ENCODE measurements at regions not wholly inside any gene's neighbourhood (a gene's known extent, or its start where the extent isn't known, plus 50 kb on each side); places are given as distances from the start of the nearest gene placed in this dataset.

DNA sequence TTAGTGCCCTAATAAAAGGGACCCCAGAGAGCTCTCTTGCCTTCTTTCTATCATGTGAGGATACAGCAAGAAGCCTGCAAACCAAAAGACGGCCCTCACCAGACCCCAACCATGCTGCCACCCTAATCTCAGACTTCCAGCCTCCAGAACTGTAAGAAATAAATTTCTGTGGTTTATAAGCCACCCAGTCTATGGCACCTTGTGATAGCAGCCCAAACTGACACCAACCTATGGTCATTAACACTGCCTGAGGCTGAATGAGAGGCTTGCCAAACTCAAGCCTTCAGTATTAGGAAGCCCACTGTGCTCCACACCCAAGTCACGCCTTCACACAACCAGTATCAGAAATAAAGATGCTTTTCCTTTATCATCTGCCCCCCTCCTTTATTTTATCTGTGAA lies 127.3 kb upstream of the KLF3 start:
- no peak for DNase-seq (ENCODE audit: extremely low read depth, low read depth, low spot score)

DNA sequence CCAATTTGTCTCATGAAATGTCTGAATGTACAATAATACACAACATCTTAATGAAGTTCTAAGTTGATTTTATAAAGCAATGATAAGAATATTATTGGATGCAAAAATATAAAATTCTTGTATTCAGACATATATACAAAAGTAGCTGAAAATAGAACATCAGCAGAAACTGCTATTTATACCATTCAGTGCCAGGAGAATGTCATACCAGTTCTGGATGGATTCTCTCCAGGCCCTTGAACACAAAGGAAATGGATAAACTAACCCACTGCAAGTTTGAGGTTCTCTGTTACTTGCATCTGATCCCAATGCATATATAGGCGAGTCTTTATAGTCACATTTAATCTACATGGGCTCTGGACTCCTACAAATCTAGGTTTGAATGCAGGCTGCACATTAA lies 126.3 kb upstream of the KLF3 start:
- DNase-seq (ENCODE audit: extremely low read depth, low read depth, low spot score) = no peak

DNA sequence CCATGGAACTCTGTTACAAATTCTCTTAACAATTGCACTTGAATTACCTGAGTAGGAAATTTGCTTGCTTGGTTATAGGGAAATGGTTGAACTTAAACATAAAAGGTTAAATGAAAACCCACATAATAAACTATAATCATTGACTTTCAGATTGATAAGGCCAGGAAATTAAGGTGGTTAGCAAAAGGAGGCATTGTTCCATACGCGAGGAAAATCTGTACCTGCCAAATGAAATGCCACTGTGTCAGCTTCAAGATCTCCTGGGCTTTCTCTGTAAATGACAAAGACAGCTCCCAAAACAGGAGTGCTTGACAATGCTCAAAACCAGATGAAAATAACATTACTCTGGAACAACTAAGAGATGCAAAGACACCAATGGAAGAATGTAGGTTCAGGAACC lies 125.5 kb upstream of the KLF3 start:
- no peak for DNase-seq (ENCODE audit: extremely low read depth, low read depth, low spot score)

DNA sequence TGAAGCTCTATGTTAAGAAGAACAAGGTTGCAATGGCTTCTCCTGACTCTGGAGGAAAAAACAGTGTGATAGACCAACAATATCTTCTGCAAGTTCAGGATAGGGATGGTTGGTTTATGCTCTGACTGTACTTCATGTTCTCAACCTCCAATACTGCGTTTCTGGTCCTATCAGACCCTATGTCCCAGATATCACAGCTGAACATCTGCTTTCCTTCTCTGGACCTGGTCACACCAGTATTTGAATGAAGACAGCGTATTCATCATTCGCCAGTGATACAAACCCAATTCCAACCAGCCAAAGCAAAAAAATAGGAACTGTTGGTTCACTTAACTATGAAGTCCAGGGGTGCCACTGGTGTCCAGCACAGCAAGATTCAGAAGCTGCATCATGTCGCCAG lies 124.5 kb upstream of the KLF3 start:
- no peak for DNase-seq (ENCODE audit: extremely low read depth, low read depth, low spot score)

DNA sequence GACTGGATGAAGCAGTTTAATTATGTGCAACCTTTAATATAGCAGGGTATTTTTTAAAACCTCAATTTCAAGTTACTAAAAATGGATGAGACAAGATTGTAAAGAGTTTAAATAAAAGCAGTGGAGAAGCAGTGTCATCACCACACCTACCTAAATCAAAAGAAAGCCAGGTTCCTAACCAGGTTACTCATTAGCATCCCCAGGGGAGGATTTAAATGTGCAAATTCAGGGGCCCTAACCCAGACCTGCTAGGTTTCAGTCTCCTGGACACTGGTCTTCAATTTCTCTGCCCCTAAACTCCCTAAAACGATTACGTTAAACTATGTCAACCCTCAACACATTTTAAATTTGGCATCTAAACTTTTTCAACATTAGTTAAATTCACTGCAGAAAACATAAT lies 116.9 kb upstream of the KLF3 start:
- DNase-seq (ENCODE audit: extremely low read depth, low read depth, low spot score) = no peak

DNA sequence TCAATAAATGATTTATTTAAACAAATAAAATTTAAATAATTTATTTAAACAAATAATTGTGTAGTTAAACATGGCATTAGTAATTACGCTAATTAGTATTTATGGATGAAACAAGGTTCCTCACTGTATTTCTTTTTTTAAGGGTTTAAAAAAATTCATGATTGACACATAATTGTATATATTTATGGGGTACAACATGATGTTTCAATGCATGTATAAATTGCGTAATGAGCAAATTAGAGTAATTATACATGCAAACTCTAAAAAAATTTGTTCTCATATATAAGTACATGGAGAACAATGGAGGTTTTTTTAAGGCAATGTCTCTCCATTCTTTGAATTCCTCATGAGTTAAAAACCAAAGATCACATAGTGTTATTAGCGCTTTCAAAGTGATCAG lies 115.7 kb upstream of the KLF3 start:
- DNase-seq (ENCODE audit: extremely low read depth, low read depth, low spot score) = no peak

DNA sequence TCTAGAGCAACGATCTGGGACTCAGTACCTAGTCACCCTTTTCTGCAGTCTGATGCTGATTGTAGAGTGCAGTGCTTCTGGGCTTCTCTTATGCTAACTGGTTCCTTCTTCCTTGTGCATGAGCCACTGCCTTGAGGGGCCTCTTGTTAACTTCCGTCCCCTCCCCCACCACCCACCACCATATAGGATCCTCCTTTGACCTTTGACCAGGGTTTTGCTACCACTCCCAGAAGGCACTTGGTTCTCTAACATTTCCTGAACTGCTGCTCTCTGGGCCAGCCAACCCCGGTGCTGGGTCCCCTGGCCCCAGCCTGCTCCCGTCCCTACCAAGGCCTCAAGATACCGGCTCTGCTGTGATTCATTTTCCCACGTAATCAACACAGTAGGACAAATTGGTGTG lies 104.6 kb upstream of the KLF3 start:
- no peak for DNase-seq (ENCODE audit: extremely low read depth, low read depth, low spot score)

DNA sequence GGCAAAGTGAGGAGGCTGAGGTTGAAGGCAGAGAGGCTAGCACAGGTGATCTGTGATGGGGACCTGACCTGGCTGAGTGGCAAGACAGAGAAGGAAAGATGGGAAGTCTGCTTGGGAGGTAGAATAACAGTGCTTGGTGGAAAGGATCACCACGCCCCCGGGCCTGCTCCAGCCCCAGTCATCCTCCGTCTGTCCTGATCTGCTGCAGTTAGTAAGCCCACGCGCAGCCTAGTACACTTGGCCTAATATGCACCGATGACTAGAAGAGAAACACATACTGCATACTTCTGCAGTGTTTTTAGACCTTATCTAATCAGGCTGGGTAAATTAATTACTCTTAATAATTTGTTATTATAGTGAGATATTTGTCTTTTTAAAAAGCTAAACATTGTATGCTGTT lies 103.7 kb upstream of the KLF3 start:
- DNase-seq (ENCODE audit: extremely low read depth, low read depth, low spot score) = no peak

DNA sequence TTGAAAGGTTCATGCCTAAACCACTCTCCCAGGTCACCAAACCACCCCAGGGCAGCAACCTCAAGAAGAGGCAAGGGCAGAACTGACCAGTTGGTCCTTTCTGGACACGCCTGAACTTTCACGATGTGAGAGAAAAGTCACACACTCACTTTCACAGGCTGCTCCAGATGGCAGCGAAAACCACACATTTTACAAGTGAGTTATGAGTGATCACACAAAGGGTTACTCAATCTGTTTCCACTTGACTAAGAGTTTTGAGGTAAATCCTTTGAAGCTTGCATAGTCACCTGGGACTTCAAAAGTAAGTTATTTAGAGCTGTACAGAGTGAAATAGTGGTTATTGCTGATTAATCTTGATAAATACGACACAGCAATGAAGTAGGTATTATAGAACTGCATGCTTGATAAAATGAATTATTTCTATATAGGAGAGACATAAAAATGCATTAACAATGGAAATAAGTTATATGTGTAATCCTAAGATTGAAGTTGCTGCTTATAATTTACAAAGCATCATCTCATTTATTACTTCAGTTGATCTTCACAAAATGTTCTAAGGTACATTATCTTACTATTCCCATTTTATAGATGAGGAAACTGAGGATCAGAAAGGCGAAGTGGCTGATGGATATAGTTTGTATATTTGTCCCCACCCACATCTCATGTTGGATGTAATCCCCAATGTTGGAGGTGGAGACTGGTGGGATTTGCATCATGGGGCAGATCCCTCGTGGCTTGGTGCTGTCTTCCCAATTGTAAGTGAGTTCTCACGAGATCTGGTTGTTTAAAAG lies 103.0 kb upstream of the KLF3 start:
- no peak for DNase-seq (ENCODE audit: extremely low read depth, low read depth, low spot score)

DNA sequence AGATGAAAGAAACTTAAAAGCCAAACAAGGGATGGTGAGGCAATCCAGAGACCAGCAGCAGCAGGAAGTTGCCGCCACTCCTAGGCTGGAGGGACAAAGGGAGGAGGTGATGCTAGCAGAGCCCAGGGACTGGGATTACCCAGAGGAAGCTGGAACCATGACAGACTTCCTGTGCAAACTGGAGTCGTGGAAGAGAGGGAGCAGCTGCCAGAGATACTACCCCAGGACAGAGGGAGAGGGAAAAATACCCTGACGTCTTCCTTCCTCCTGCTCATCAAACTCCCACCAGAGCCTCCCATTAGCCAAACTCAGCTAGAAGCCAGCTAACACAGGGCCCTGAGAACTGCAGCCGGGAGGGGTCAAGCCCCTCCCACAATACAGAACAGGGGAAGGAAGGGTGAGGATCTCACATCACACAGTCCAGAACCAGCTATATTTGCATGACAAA lies 101.2 kb upstream of the KLF3 start:
- no peak for DNase-seq (ENCODE audit: extremely low read depth, low read depth, low spot score)

DNA sequence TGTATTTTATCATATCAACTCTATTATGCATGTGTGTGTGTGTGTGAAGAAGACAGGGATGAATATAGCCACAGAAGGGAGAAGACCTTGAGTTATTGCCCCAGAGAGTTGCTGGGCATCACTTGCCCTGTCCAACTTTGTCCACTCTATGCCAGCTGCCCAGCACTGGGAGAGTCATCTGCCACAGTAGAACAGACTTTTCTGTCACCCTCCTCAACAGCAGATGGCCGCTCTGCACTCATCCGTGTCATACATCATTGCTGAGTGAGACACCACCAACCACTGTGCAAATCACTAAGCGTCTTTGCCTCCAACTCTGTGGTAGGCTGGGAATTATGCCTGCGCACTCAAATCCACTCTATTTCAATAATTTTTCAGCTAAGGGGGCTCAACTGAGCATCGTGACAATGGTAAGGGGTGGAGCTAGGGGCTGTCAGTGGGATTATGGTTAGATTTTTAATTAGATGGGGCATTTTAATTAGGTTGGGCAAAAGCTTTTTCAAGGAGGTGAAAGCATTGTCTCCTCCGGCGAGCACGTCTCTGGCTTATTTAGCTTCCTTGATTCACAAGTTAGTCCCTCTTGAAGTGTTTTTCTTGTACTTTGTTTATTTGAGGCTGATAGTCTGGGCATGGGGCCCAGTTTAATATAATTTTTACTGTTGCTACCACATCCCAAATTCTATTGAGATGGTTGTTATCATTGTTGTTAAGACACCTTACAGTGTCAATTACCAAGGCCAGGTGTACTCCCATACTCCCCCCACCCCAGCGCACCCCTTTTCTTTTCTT lies 100.1 kb upstream of the KLF3 start:
- no peak for DNase-seq (ENCODE audit: extremely low read depth, low read depth, low spot score)

DNA sequence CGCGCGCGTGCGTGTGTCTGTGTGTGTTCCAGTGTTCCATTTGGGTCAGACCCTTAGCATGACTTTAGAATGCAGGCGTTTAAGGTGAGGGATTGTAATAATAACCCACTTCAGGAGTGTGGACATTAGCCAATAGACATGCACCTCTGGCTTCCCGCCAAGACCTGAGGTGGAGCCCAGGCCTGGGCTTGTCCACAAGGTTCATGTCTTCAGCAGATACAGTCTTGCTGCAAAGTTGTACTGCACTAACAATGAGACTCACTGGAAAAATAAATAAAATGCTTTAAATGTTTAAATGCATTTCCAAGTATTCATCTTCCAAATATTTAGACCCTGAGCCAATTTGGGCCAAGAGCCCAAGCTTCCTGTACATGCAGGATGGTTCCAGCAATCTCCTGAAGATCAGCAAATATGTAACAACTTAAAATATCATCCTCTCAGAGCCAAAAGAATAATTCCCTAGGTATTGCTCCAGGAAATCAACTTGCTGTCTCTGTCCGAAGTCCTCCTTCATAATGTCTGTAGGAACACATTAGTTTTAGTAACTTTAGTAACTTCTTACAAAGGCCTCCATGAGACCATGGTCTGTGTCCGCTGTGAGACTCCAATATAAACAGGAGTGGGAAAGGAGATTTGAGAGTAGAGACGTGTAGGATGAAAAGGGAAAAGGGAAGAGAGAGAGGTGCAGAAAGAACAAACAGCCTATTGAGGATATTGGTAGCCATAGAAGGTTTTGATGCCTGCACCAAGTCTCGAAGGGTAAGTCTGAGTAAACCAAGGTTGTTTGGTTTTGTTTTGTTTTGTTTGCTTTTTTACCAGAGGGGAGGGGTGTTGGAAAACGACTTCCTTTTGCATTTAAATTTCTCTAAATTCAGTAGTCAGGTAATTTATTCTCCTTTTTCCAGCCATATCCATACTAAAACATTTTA lies 98.5 kb upstream of the KLF3 start:
- DNase-seq (ENCODE audit: extremely low read depth, low read depth, low spot score) = no peak

DNA sequence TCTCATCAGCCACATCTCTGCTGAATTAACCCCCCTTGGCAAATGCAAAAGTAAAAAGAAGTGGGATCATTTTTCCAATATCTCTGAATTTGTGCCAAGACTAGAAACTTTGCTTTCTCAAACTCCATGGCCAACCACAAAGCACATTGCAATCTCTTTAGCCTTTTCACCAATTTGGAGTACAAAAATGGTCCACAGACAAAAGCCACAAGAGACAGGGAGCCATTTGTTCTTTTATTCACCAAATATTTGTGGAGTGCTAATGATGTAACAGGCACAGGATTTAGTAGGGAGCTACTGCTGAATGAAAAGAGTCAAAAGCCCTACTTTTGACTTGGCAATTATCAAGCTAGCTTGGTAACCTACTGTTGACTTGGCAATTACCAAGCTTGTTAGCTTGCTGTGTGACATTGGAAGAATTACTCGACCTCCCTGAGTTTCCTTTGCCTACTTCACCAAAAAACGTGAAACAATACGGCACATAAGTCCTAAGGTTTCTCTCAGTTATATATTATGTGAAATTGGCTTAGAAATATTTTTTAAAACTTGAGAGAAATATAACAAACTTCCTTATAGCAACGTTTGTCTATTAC lies 97.1 kb upstream of the KLF3 start:
- DNase-seq (ENCODE audit: extremely low read depth, low read depth, low spot score) = no peak

DNA sequence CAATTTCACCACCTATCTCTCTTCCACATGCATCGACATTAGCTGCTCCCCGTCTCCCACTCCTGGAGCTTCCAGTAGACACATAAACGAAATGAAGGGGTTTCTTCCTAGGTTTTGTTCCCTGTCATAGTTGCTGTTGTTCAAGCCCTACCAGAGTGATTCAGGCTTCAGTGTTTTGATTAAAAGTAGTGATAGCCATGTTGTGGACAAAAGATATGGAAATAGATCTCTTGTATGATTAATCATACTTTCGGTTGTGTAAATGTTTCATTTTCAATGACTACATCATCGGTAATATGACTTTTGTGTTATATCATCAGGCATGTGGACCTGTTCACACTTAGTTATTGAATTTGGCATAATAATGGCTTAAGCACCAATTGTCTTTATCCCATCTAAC lies 96.5 kb upstream of the KLF3 start:
- DNase-seq (ENCODE audit: extremely low read depth, low read depth, low spot score) = no peak

DNA sequence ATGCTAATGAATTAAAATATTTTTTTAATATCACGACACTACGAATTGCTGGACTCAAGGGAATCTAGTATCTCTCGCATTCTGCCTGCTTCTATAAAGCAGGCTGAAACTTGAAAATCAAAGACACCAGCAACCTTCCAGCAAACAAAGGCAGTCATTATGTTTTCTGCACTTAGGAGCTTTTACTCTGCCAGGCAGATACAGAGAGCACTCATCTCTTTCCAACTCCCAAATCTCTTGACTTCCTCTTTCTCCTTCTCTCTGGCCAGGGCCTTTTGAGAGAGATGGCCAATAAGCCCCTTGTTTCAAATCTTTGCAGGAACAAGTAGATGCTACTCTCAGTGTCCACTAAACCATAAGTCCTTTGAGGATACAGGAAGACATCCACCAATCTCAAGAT lies 95.2 kb upstream of the KLF3 start:
- DNase-seq (ENCODE audit: extremely low read depth, low read depth, low spot score) = no peak

DNA sequence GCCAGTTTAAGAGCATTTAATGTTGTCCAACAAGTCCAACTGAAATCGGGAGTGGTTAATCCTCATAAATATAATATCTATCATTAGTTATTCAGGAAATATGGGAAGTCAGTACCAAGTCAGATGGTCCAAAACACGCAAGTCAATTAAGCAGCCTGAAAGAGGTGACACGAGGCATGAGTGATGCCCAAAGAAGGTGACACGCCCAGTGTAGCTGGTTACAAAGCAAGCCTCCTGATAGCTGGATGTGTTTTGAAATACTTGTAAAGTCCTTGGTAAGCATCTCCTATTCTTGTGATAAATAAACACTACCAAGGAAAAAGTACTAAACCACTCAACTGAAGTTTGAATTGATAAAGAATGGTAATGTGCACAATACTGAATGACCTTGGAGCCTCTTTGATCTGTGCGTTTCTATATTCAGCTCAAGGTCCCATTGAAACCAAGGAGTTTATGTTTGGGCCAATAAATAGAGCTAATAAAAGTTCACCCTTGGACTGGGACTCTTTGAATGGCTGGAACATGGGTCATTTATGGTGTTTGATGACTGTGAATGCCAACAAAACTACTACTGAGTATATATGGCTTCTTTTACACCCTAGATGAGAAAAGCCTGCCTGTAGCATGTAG lies 93.2 kb upstream of the KLF3 start:
- DNase-seq (ENCODE audit: extremely low read depth, low read depth, low spot score) = no peak

DNA sequence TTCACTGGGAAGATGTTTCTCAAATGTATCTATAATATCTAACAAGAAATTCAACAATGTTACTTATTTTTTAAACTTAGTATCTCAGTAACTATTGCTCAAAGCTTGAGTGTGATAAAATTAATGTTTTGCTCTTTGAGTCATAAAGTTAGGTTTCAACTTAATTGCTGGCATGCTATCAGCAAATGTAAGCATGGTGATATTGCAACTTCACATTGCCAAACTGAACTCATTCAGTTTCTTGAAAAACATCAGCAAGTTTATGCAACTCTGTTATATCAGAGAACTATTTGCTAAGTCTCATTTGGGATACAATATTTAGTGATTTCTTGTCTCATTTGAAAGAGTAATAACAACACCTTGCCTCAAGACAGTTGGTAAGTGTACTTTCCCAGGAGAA lies 91.2 kb upstream of the KLF3 start:
- no peak for DNase-seq (ENCODE audit: extremely low read depth, low read depth, low spot score)

DNA sequence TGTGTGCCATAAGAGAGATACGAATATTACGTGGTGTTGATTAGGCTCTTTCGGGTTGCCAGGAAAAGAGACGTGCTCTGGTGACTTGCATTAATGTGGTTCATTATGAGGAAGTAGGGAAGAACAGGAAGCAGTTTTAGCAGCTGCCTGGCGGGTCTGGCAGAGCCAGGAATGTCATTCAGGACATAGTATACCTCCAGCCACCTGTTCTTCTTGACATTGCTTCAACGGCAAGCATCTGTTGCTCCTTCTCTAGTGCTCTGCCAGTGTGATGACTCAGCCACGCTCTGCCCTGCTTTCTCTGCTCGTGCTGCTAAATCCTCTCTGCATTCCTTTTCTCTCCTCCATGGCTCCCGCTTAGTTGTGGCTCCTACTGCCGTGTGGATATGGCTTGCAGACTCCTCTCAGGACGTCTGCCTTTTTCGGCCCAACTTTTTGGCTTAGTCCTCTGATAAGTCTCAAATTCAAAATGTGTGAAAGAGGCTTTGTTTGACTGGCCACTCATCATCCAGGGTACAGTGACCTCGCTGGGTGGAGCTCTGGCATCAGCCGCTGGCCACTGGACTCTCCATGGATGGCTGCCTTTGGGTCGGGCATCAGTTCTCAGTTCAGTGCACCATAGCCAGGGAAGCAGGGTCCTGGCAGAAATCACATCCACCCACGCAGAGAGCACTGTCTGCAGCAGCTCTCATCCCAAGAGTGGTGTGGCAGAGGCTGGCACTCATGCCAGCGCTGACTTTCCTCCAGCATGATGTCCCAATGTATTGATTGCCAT lies 89.3 kb upstream of the KLF3 start:
- DNase-seq (ENCODE audit: extremely low read depth, low read depth, low spot score) = no peak

DNA sequence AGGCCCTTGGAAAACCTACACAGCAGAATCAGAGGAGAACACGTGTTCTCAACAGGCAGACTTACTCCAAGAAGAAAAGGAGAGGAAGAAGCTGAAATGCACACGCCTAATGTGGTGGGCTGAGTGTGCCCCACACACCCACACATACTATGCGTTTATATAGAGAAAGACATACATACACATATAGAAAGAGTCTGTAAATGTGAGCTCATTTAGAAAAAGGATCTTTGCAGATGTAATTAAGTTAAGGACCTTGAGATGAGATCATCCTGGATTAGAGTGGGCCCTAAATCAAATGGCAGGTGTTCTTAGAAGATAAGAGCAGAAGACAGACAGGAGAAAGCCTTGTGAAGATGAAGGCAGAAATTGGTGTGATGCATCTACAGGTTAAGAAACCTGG lies 87.2 kb upstream of the KLF3 start:
- no peak for DNase-seq (ENCODE audit: extremely low read depth, low read depth, low spot score)

DNA sequence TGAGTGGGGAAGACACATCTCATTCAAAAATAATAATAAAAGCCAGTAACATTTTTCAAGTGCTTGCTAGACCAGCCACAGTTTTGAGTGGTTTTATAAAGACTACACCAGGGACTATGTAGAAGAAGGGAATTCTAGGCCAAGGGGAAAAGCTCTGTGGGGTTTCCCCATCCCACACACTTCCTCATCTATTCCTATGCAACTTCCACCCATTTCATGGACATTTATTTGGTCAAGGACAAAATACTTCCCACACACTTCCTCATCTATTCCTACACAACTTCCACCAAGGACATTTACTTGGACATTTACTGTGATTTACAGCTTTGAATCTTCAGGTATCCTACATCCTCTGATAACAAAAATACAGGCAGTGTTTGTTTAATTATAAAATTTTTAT lies 86.5 kb upstream of the KLF3 start:
- no peak for DNase-seq (ENCODE audit: extremely low read depth, low read depth, low spot score)

Data from glomerular endothelial cell (primary cell).